B cell (primary cell): ENCODE measurements at regions not wholly inside any gene's neighbourhood (a gene's known extent, or its start where the extent isn't known, plus 50 kb on each side); places are given as distances from the start of the nearest gene placed in this dataset.

Source experiments
- ATAC-seq: fragments of 200-7000 bp; cut with Tn5 transposase; one replicate; pipeline ENCODE4 v1.10.0; 2021; ENCODE audit warnings: low read depth, mild to moderate bottlenecking, moderate number of reproducible peaks, moderate library complexity
- CTCF ChIA-PET: fragments of 350-600 bp; sonication (Branson Sonifier 250); formaldehyde crosslinking; loops from one replicate; lab custom pipeline; 2021; ENCODE audit warnings: antibody characterized with exemption, inconsistent platforms; lab: Charles Lee
- POLR2A ChIA-PET: fragments of 350-600 bp; sonication (Branson Sonifier 250); formaldehyde crosslinking; loops from one replicate; lab custom pipeline; 2021; ENCODE audit warnings: antibody characterized with exemption; lab: Charles Lee
- DNase-seq: peaks from one replicate; pipeline ENCODE4 v3.0.0; 2013
- H2AFZ ChIP-seq: 2 replicates; pipeline ENCODE4 v1.6.1; 2012; ENCODE audit warnings: mild to moderate bottlenecking, low read depth, low read length; ENCODE audit not compliant: insufficient read depth, poor library complexity, severe bottlenecking
- H3K27ac ChIP-seq, 2 donors: 1 replicate in 1 of 2; 2 replicates in 1 of 2; pipeline ENCODE4 v1.5.1; 2012 to 2013; ENCODE audit warnings: low read length in 2 of 2, mild to moderate bottlenecking in 2 of 2, moderate library complexity in 1 of 2
- H3K27me3 ChIP-seq, 4 experiments: fragments of 200-600 bp in 1 of 4; sonication (generic) in 1 of 4; replicated peaks in 1 of 4; 1 replicate in 2 of 4; 2 replicates in 2 of 4; pipeline versions ENCODE4 v1.6.1 to v1.7.0; 2013 to 2016; ENCODE audit warnings: low read length in 3 of 4, mild to moderate bottlenecking in 2 of 4, mixed read lengths in 1 of 4, moderate library complexity in 1 of 4; ENCODE audit not compliant: insufficient read depth in 4 of 4, control insufficient read depth in 3 of 4; ENCODE audit errors: control extremely low read depth in 1 of 4
- H3K36me3 ChIP-seq, 2 experiments: replicated peaks in 1 of 2; 1 replicate in 1 of 2; 2 replicates in 1 of 2; pipeline versions ENCODE4 v1.6.1 to v1.7.1; 2013; ENCODE audit warnings: low read length in 1 of 2; ENCODE audit not compliant: insufficient read depth in 2 of 2, control insufficient read depth in 1 of 2; ENCODE audit errors: control extremely low read depth in 1 of 2, extremely low read depth in 1 of 2
- H3K4me1 ChIP-seq, 2 donors: fragments of 200-600 bp in 1 of 2; sonication (generic) in 1 of 2; 1 replicate in 1 of 2; 2 replicates in 1 of 2; pipeline versions ENCODE4 v1.5.1 to v1.6.1; 2013 to 2017; ENCODE audit warnings: low read length in 2 of 2; ENCODE audit not compliant: control insufficient read depth in 2 of 2, insufficient read depth in 2 of 2
- H3K4me2 ChIP-seq: replicated peaks from 2 replicates; pipeline ENCODE3; 2012; ENCODE audit warnings: mild to moderate bottlenecking, low read depth, low read length; ENCODE audit not compliant: poor library complexity, severe bottlenecking
- H3K4me3 ChIP-seq, 5 experiments: fragments of 200-600 bp in 1 of 5; sonication (generic) in 1 of 5; 1 replicate in 3 of 5; 2 replicates in 2 of 5; pipeline versions ENCODE4 v1.5.1 to v1.7.0; 2011 to 2016; ENCODE audit warnings: low read length in 4 of 5, mild to moderate bottlenecking in 4 of 5, low read depth in 2 of 5, control low read depth in 1 of 5, moderate library complexity in 1 of 5; ENCODE audit not compliant: insufficient read depth in 1 of 5; ENCODE audit errors: control extremely low read depth in 1 of 5, extremely low read depth in 1 of 5
- H3K79me2 ChIP-seq: fragments of 200-600 bp; sonication (generic); one replicate; pipeline ENCODE4 v1.6.0; 2016; ENCODE audit warnings: low read length; ENCODE audit not compliant: control insufficient read depth, insufficient read depth
- H3K9ac ChIP-seq: fragments of 200-600 bp; sonication (generic); 2 replicates; pipeline ENCODE4 v1.6.1; 2017; ENCODE audit warnings: mild to moderate bottlenecking, low read length, moderate library complexity
- H3K9me3 ChIP-seq, 3 donors: one replicate each; pipeline versions ENCODE4 v1.6.1 to v1.7.1; 2013; ENCODE audit warnings: low read length in 2 of 3; ENCODE audit not compliant: control insufficient read depth in 2 of 3, insufficient read depth in 1 of 3; ENCODE audit errors: control extremely low read depth in 1 of 3
- H4K20me1 ChIP-seq: 2 replicates; pipeline ENCODE4 v1.6.0; 2012; ENCODE audit warnings: mild to moderate bottlenecking, low read length; ENCODE audit not compliant: insufficient read depth, control insufficient read depth, poor library complexity, severe bottlenecking
- H3K27ac Mint-ChIP-seq: one replicate; pipeline ENCODE4 v1.8.0; 2021; ENCODE audit warnings: mixed read lengths
- H3K27me3 Mint-ChIP-seq: one replicate; pipeline ENCODE4 v1.8.0; 2021; ENCODE audit warnings: mixed read lengths
- H3K4me1 Mint-ChIP-seq: one replicate; pipeline ENCODE4 v1.8.0; 2021; ENCODE audit warnings: mixed read lengths
- H3K4me3 Mint-ChIP-seq: one replicate; pipeline ENCODE4 v1.8.0; 2021; ENCODE audit warnings: mixed read lengths
- H3K9me3 Mint-ChIP-seq: one replicate; pipeline ENCODE4 v1.8.0; 2022; ENCODE audit warnings: mixed read lengths; ENCODE audit not compliant: insufficient read depth
- EZH2 ChIP-seq: IDR thresholded peaks from 2 replicates; pipeline ENCODE4 v1.6.1; 2012; ENCODE audit warnings: borderline replicate concordance, low read depth, mild to moderate bottlenecking, moderate library complexity, low read length; ENCODE audit not compliant: insufficient read depth, poor library complexity, severe bottlenecking
- WGBS: methylation state at CpG from one replicate; pipeline ENCODE4 v1.1.5; 2013; ENCODE audit warnings: missing lambda C conversion rate; ENCODE audit not compliant: insufficient coverage; 5-methylcytosine and 5-hydroxymethylcytosine counted together
- intact Hi-C: fragments of 100-400 bp; cut with micrococcal nuclease; formaldehyde crosslinking; loops from one replicate; pipeline ENCODE4 v1.10.0; 2022
- TF ChIP-seq, protein P1 (sequence below): fragments of 200-600 bp; IDR thresholded peaks from one replicate; pipeline ENCODE4 v1.8.0; 2022; ENCODE audit warnings: antibody characterized with exemption, mild to moderate bottlenecking

DNA sequence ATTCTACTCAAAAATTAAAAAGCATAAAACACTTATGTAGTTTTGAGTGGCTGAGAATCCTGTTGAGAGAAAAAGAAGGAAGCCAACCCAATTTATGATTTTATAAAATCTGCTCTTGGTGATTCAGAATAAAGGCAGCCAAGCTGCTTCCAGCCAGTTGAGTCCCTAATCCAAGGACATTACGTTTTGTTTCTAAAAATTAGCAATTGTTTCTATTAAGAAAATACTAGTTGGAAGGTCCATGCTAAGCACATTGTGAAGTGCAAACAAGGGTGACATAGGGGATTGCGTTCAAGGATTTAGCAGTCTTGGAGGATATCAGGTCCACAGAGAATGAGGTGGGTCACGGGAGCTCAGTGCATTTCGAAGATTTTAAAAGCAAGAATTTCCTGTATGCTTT lies 987.7 kb downstream of the TYW1 start:
- no peak overlapping the region for H3K4me3 ChIP-seq
- DNase-seq (no peak), ATAC-seq (no peak)
- TF ChIP-seq, protein P1, sequence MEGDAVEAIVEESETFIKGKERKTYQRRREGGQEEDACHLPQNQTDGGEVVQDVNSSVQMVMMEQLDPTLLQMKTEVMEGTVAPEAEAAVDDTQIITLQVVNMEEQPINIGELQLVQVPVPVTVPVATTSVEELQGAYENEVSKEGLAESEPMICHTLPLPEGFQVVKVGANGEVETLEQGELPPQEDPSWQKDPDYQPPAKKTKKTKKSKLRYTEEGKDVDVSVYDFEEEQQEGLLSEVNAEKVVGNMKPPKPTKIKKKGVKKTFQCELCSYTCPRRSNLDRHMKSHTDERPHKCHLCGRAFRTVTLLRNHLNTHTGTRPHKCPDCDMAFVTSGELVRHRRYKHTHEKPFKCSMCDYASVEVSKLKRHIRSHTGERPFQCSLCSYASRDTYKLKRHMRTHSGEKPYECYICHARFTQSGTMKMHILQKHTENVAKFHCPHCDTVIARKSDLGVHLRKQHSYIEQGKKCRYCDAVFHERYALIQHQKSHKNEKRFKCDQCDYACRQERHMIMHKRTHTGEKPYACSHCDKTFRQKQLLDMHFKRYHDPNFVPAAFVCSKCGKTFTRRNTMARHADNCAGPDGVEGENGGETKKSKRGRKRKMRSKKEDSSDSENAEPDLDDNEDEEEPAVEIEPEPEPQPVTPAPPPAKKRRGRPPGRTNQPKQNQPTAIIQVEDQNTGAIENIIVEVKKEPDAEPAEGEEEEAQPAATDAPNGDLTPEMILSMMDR, result no peak
- no peak for TF ChIP-seq EZH2
- no peaks in the 10 kb centered on the region for H3K4me1 ChIP-seq
- Mint-ChIP-seq H3K4me3 (no peak overlapping the region), H3K27ac (no peak overlapping the region), H3K4me1 (no peaks in the 10 kb centered on the region), H3K9me3 (peaks cover 4% of the 10 kb centered on the region), H3K27me3 (no peaks in the 10 kb centered on the region)
- H3K4me2 ChIP-seq, result no peak overlapping the region
- no peaks in the 10 kb centered on the region for H3K27me3 ChIP-seq
- no peak overlapping the region for H2AFZ ChIP-seq
- intact Hi-C loops, result no loop called here
- no peak overlapping the region for H3K9ac ChIP-seq
- POLR2A ChIA-PET, result no interaction called here
- 94% methylated on average over 3 of the region's 4 CpGs for WGBS
- H3K9me3 ChIP-seq, result peaks cover 0 to 12% (median 0%) of the 10 kb centered on the region in 3 donors
- H3K79me2 ChIP-seq, result no peaks in the 10 kb centered on the region
- no peaks in the 10 kb centered on the region for H4K20me1 ChIP-seq
- CTCF ChIA-PET, result no interaction called here
- no peaks in the 10 kb centered on the region for H3K36me3 ChIP-seq
- H3K27ac ChIP-seq, result no peak overlapping the region

DNA sequence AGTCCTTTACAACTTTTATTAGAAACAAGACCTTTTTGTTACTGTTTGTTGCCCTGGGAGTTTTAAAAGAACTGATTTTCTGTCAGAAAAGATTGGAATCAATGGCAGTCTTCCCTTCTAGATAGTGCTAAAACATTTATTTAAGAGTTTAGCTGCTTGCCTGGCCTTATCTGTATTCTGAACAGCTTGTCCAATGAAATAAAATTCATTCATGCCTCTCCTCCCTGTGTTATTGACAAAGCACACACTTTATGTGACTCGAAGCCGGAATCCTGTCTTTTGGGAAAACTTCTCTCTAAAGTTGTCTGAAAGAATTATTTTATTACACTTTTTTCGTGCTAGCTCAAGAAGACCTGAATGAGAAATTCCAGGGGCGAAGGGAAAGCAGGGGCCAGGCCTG lies 992.5 kb downstream of the TYW1 start:
- no peak overlapping the region for H3K27ac ChIP-seq
- H3K27me3 ChIP-seq, result no peaks in the 10 kb centered on the region
- intact Hi-C loops, result no loop called here
- H3K4me3 ChIP-seq, result no peak overlapping the region
- no peaks in the 10 kb centered on the region for H4K20me1 ChIP-seq
- H3K9ac ChIP-seq, result no peak overlapping the region
- ChIA-PET POLR2A (no interaction called here), CTCF (no interaction called here)
- no peak overlapping the region for H3K4me2 ChIP-seq
- Mint-ChIP-seq H3K27me3 (no peaks in the 10 kb centered on the region), H3K9me3 (peaks cover 4% of the 10 kb centered on the region), H3K27ac (no peak overlapping the region), H3K4me3 (no peak overlapping the region), H3K4me1 (no peaks in the 10 kb centered on the region)
- no peak for TF ChIP-seq EZH2
- TF ChIP-seq, protein P1, result no peak
- peaks cover 0 to 17% (median 0%) of the 10 kb centered on the region in 3 donors for H3K9me3 ChIP-seq
- H2AFZ ChIP-seq, result no peak overlapping the region
- no peak for ATAC-seq
- no peaks in the 10 kb centered on the region for H3K36me3 ChIP-seq
- no peaks in the 10 kb centered on the region for H3K79me2 ChIP-seq
- no peak for DNase-seq
- WGBS, result 50% methylated on average over 2 of the region's 4 CpGs
- H3K4me1 ChIP-seq, result no peaks in the 10 kb centered on the region
